Medulla oblongata (tissue), 1 donor: ENCODE measurements at regions not wholly inside any gene's neighbourhood (a gene's known extent, or its start where the extent isn't known, plus 50 kb on each side); places are given as distances from the start of the nearest gene placed in this dataset.

Experiments used
- DNase-seq: peaks from one replicate; pipeline ENCODE4 v3.0.0-alpha.2; 2015; ENCODE audit errors: extremely low spot score

DNA sequence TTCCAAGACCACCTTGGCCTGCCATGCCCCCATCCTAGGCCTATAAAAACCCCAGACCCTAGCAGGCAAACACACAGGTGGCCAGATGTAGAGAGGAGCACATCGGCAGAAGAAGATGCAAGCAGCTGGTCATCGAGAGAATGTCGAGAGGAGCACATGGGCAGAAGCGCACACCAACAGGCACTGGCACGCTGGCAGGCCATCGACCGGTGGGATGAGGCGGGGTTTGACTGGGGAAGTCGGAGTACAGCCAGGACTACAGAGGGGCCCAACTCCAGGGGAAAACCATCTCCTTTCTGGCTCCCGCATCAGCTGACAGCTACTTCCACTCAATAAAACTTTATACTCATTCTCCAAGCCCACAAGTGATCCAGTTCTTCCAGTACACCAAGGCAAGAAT is 283.1 kb upstream of the RGMB start:
- DNase-seq: no peak

GRCh38 chr5:98492258-98492657 is 281.2 kb upstream of the RGMB start:
- DNase-seq: no peak

DNA sequence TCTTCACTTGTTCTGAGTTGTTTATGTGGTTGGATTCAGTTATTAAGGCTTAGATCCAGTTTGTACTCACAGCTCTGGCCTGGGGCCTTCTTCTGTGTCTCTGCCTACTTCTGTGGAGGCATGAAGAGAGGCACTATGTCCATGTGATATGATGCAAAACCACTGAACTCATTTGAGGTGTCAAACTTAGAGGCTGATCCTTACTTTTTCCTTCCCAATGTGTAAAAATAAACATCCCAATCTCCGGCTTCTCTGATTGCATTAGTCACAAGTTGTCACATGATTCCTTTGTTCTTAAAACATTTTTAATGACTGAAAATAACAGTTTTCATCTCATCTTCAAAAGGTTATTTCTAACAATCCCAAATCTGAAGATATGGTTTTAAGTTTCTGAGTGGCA is 276.0 kb upstream of the RGMB start:
- no peak for DNase-seq

GRCh38 chr5:98498028-98498427 is 275.4 kb upstream of the RGMB start:
- DNase-seq: no peak

- no peak for DNase-seq
Measured at GRCh38 chr5:98499892-98500291, 273.6 kb upstream of the RGMB start.

GRCh38 chr5:98500811-98501210 is 272.7 kb upstream of the RGMB start:
- DNase-seq: no peak

- DNase-seq: no peak
Measured at GRCh38 chr5:98503616-98504015, 269.8 kb upstream of the RGMB start.

DNA sequence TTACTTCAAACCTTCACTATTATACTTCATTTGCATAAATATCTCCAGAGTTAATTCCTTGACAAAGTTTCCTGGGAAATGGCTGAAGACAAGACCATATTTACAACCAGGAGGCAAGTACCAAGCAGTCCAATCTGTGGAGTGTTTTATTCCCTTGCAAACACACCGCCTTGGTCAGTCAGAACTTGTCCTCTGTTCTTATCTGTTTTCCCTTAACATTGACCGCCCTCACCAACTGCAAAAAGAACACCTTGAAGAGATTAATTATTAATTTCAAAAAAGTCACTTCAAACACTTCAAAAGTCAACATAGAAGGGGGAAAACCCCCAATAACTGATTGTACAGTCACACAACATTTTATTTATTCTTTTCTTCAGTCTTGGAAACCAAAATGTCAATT is 269.0 kb upstream of the RGMB start:
- no peak for DNase-seq

- DNase-seq: peak; percentile 79
Measured at GRCh38 chr5:98510143-98510985, 263.1 kb upstream of the RGMB start.

- DNase-seq: no peak
Measured at GRCh38 chr5:98513380-98513779, 260.1 kb upstream of the RGMB start.

DNA sequence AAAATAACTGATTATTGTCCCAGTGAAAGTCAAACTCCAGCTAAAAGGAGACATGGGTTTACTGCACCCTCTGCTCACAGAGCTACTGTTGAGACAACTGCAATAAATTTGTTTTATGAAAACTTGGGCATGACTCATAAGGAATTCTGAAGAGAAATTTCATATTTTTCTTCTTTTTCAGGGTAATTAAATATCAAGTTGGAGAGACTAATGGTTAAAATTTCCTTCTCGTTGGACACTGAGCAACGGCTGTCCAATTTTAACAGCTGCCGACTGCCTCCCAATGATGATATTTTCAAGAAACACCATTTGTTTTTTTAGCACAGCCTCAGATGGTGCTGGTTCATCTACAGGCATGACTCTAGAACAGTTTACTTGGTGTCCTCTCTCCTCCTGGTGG is 259.2 kb upstream of the RGMB start:
- no peak for DNase-seq

GRCh38 chr5:98516701-98517100 is 256.8 kb upstream of the RGMB start:
- no peak for DNase-seq

DNA sequence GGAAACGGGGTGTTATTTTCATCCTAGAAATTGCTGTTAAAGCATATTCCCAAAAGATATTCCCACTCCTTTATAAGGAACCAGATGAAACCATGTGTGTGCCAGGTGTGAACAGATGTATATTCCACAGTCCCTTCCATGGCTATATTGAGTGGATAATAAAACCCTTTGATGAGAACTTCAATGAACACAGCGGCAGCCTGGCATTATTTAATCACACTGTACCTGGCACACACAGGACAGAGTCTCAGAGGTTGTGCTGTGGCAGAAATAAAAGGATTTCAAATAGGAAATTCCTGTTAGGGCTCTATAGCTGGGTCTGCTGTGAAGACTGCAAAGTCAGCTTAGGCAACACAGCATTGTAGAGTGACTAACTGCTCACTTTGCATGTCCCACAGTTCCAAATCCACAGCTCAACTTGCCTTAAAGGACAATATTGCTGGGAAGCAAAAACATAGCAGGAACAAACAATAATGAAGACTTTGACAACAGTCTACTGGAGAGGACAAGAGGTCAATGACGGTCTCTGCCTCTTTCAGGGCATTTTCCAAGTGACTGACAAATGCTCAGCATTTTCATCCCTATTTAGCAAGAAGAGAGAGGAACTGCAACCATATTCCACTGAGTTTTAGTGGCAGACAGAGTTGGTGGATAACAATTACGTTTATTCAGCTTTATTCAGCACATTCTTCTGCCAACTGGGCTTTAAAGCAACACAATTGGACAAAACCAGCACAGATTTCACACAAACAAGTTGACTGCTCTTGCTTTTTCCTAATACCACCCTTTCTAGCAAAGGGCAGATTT is 255.7 kb upstream of the RGMB start:
- peak; percentile 65 for DNase-seq

DNA sequence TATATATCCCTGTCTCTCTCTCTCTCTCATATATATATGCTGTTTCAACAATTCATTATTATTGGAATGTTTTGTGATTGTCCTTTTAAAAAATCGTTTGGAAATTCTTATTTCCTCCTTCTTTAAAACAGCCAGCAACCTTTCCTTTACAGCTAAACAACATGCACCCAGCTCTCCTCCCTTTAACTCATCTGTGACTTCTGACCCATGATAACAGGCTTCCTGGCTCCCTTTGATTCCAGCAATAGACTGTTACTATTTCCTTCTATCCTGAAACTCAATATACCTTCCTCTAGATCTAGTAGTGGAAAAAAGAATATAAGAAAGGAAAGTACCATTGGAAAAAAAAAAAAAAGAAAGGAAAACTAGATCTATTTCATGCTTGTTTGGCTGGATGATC is 254.7 kb upstream of the RGMB start:
- no peak for DNase-seq

DNA sequence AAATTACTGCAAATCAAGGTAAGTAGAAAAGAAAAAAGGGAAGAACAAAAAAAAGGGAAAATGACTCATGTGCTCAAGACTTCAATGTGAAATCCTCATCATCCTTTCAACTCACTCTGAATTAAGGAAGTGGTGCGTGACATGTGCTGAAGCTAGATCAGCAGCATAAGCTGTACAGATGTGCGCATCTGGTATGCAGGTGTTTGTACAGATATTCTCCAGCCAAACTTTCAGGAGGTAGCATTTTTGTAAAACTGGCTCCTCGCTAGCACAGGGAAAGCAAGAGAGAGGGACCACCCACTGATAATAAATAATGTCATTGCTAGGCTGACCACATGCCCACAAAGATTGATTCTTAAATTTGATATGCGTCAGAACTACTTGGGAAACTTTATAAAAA is 253.9 kb upstream of the RGMB start:
- DNase-seq: no peak

DNA sequence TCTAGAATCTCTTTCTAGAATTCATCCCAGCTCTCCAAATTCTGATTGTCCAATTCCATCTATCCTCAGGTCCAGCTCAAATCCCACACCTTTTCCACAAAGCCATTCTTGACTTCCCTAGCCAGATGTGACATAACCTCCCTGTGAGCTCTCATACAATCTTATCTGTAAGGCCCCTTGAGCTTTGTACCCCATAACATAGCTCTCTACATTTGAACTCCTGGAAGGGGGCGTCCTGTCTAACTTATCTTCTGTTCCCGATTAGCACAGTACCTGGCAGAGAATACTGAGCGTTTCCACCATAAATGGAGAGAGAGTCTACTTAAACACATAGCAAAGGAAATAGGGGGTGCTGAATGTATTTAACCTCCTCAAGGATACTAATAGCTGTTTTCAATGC is 251.6 kb upstream of the RGMB start:
- no peak for DNase-seq

DNA sequence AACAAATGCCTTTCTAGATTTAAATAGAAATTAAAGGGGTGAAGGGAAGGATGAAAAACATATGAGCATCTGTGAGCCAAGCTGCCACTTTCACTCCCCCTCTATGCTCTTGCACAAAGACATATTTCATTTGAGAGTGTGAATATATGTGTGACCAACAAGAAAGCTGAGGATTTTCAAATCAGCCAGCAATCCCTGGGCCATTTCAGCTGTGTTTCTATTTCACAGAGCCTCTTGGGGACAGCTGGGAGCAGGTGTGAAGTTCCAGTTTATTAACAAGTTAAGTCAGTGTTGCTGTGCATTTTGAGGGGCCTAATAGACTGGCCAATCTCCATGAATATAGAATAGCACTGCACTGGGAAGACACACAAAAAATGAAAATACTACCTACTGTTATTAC is 248.7 kb upstream of the RGMB start:
- DNase-seq: no peak

DNA sequence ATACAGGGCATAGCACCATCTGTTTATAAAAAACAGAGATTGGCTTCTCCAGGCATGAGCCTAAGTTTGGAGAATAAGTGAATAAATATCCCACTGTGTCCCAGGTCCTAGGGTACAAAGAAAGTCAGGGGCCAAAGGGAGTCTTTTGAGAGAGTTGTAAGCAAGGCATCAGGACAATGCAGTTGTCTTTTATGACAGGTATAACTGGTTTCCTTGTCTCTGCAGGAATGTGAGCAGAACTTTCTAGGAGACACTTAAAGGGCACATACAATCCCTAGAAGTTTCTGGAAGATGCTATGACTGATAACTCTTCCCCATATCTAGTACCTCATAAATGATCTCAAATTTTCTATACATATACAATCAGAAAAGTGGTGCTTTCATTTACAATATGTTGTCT is 245.6 kb upstream of the RGMB start:
- DNase-seq: no peak

- DNase-seq: no peak
Measured at GRCh38 chr5:98529321-98529720, 244.1 kb upstream of the RGMB start.

DNA sequence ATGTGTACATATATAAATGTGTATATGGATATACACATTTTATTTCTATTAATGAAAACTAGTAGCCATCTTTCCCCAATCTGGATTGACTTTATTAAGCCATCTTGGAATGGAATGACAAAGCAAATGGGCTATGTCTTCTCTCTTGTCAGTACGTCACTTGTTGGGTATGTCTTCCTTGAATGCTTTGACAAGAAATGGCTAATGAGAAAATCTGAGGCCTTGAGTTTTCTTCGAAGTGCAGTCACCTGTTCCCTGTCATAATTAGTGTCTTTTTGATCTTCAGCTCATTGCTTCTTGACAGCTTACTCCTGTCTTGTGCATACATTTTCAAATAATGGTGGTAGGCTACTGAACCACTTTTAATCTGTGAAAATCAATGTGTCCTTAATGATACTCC is 243.2 kb upstream of the RGMB start:
- DNase-seq: no peak

- no peak for DNase-seq
Measured at GRCh38 chr5:98535901-98536300, 237.6 kb upstream of the RGMB start.

- no peak for DNase-seq
Measured at GRCh38 chr5:98540056-98540455, 233.4 kb upstream of the RGMB start.

DNA sequence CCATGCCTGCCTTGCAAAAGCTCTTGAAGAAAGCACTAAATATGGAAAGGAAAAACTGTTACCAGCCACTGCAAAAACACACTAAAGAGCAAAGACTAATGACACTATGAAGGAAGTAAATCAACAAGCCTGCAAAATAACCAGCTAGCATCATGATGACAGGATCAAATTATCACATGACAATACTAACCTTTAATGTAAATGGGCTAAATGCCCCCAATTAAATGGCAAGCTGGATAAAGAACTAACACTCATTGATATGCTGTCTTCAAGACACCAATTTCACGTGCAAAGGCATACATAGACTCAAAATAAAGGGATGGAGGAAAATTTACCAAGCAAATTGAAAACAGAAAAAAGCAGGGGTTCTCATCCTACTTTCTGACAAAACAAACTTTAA is 231.8 kb upstream of the RGMB start:
- DNase-seq: no peak
